ENCODE measurements at regions not wholly inside any gene's neighbourhood (a gene's known extent, or its start where the extent isn't known, plus 50 kb on each side); places are given as distances from the start of the nearest gene placed in this dataset.

DNA sequence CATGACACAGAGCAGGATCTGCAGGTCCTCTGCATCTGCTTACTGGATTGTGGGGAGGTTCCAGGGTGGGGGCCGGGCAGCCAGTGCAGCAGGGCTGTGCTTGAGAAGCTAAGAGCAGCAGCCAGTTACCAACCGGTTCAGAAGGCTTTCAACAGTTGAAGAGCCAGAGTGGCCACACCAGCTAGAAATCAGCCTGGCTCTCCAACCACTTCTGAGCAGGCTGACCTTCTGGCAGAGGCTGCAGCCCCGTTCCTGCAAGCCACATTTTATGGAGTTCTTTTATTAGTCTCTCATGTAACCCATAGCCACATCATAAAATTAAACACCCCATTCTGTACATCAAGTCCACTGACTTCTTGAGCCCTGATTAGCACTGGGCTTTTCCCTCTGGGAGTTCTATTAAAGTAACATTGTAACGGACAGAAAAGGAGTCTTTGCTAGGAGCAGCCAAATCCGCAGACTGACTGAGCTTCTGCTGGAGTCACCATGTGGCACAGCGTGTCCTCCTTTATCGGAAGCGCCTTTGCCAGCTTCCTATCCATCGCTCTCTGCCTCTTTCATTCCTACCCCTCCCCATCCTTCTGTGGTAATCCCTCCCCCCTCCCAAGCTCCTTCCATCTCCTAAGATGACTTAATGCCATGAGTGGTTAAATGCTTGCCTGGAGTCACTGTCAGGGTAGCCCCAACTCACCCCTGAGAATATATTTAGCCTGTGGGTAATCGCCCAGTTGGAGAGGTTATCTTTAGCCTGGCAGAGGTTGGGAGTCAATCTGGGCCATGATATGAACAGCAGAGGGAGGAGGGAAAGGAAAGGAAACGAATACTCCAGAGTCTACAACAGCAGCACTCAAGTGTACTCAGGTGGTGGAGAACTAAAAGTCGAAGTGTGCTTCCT lies 138.5 kb upstream of the HES1 start:
- DNase-seq, result no peak

GRCh38 chr3:193998123-193998448 lies 137.9 kb upstream of the HES1 start:
- no peak for DNase-seq

- DNase-seq, result no peak
Measured at GRCh38 chr3:193998628-193999195, 137.2 kb upstream of the HES1 start.

DNA sequence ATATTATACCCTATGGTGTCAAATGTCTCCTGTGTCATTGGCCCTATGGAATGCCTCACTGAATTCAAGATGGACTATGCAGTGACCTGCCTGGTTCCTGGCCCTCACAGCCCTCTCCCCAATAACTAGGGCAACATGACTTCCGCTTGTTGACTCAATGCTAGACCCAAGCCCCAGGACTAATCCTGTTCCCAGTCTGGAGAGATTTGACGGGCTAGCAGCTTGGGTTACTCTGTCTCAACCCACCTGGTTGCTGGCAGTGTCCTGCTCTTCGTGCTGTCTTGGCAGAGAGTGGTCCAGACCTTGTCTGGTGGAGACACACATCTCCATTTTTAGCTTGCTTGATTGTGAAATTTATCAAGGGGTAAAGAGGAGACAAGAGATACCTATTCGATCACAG lies 135.8 kb upstream of the HES1 start:
- no peak for DNase-seq

DNA sequence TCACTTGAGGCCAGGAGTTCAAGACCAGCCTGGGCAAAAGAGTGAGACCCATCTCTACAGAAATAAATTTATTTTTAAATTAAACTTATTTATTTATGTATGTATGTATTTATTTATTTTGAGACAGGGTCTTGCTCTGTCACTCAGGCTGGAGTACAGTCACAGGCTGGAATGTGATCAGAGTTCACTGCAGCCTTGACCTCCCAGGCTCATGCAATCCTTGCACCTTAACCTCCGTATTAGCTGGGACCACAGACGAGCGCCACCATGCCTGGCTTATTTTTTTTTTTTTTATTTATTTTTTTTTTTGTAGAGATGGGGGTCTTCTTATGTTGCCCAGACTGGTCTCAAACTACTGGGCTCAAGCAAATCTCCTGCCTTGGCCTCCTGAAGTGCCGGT lies 135.2 kb upstream of the HES1 start:
- no peak for DNase-seq

DNA sequence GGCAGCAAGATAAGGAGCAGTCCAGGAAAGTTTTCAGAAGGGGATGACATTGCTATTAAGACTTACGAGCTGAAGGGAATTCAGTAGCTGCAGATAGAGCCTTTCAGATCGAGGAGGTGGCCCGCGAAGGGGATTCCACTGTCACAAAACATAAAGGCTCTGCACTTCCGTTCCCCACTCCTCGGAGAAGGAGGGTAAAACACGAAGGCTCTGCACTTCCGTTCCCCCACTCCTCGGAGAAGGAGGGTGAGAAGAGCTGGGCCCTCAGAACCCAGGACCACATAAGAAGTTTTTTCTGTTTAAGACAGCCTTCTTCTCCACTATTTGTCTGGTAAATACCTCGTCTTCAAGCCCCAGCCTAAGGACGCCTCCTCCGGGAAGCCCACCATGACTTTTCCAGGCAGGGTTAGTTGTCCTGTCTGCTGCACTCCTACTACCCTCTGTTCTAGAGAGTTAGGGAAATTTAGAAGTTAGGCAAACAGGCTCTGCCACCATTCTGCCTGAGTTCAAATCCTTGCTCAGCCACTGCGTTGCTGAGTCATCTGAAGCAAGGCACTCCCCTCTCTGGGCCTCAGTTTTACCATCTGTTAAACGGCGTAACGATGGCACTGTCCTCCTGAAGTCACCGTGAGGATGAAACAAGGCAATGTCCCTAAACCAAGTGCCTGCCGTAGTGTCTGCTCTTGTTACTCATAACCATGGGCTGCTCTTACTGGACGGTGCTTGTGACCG lies 134.1 kb upstream of the HES1 start:
- DNase-seq, result no peak

DNA sequence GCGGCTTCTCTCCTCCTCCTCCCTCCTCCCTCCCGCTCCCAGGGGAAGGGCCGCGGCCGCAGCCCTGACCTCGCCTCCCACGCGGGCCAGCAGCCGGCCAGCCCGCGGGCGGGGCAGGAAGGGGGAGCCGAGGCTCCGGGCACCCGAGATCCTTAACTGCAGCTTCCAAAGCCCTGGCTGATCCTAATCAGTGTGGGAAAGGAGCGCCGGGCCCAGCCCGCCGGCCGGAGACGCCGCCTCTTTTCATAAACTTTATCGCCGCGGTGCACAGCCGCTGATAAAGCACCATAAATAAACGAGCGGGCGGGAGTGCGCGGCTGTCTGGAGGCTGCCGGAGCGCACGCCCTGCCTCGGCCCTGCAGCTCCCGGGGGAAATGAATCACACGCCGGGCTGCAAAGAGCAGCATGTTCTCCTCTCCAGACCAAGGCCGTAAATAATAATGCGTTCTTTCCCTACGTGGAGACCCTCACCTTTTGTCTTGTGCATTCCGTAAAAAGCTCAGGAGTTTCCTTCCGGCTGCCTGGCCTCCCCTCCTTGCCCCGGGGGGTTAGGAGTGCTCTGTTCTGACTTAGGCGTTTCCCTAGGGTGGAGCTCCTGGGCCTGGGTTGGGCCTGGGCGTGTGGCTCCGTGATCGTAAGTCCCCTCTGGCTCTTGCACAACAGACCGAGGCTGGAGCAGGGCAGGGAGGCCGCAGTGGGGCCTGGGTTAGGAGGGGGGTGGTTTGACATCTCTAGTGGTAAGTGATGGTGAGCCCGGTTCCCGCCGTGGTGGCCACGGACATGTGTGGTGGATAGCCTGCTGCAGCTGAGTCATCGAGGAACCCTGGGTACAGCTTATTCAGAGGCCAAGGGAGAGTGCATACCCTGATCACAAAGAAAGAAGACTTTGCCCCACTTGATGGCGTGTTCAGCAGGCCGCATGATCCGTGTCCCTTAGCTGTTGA lies 132.6 kb upstream of the HES1 start:
- peak; percentile 22 for DNase-seq

DNA sequence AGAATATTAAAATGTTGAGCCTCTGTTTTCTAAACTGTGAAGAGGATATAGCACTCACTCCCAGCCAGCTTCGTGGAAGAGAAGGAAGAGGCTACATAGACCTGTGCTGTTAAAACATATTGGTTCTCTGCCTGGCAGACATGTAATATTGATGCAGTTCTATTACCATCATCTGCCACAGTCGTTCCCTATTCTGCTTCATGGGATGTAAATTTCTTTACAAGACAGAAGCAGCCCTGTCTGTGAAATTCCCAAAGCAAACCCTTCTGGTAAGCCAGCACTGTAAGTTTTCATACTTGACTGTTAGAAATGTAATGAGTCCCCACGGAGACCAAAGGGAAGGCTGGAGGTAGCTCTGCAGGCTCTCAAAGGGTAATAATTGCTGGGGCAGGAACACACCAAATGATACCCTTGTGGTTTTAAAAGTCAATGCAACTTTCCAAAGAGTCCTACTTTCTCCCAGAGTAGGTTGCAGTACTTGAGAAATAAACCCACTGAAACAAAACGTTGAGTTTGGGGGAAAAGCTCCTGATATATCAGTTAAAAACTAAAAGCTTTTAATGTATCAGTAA lies 129.9 kb upstream of the HES1 start:
- DNase-seq, result no peak

DNA sequence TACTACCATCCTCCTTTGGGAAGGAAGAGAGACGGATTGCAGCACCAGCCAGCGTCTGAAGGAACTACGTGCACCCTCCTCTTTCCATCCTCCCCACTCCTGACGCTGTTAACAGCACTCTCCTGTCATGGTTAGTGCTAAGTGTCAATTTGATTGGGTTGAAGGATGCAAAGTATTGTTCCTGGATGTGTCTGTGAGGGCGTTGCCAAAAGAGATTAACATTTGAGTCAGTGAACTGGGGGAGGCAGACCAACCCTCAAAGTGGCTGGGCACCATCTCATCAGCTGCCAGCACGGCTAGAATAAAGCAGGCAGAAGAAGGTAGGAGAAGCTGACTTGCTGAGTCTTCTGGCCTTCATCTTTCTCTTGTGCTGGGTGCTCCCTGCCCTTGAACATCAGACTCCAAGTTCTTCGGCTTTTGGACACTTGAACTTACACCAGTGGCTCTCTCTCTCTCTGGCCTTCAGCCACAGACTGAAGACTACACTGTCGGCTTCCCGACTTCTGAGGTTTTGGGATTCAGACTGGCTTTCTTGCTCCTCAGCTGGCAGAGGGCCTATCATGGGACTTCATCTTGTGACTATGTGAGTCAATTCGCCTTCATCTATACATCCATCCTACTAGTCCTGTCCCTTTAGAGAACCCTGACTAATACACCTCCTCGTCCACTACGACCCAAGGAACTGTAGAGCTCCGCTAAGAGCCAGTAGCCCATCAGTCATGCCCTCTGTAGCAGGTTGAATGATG lies 128.2 kb upstream of the HES1 start:
- DNase-seq, result no peak

DNA sequence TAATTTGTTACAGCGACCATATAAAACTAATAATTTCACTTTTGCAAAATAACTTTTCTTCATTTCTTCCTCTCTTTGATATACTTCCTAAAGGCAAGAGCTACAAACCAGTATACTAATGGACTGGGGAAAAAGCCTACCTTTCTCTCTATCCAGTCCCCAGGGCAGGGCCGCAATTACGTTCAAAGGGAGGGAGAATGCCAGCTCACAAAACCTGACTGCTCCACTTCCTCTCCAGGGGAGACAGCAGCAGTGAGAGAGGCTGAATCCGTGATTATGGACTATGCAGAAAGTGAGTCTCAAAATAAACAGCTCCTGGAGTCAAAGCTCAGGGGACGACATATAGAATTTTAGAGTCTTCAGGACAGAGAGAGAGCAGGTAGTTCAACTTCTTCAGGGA lies 126.9 kb upstream of the HES1 start:
- DNase-seq, result no peak

DNA sequence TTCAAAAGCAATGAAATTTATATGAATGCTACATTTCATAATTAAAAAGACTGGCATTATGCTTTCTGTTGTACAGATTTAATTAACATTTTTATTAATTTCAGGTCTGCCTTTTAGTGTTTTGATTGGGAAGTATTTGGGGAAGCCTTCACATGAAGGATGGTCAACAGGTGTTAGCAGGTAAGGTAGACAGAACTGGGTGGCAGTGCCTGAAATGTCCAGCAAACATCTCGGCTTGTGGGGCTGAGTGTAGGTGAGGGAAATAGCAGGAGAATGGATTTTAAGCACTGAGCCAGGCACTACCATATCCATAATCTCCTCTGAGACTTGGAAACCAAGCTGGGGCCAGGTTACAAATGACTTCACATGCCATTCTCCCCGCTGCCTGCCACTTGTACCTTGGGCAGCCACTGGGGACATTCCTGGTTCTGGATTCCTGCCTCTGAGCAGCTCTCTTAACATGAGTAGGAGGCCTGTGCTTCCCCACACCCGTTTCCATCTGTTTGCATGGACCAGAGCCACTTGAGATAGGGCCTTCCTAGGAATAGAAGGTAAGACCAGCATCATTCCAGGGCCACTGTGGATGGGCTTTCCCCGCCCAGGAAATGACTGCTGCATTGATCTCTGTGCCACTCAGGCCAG lies 125.9 kb upstream of the HES1 start:
- DNase-seq, result peak; percentile 26

DNA sequence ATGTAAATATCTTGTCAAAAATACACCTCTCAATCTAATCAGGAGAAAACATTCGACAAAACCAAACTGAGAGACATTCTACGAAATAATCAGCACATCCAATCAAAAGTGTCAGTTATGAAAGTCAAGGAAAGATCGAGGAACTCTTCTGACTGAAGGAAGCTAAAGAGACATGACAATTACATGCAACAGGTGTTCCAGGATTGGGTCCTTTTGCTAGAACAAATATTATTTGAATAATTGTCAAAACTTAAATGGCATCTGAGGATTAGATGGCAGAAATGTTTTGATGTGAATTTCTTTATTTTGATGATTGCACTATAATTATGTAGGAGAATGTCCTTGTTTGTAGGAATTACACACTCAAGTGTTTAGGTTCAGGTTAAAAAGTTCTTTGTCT lies 124.1 kb upstream of the HES1 start:
- no peak for DNase-seq

DNA sequence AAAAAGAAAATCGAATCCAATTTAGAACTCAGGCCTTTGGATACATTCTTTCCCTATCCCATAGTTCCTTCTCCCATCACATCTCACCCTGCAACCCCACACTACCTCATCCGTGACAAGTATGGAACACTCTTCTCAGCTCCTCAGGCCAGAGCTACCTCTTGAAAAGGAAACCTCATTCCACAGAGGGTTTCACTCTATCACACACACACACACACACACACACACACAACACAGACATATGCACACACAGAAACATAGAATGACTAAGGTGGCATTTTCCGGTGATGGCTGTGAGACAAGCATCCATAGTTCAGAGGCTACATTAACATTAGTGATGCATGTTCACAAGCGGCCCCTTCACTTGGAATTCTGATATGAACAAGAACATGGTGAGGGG lies 122.0 kb upstream of the HES1 start:
- no peak for DNase-seq

GRCh38 chr3:194014756-194015155 lies 121.2 kb upstream of the HES1 start:
- DNase-seq, result no peak

DNA sequence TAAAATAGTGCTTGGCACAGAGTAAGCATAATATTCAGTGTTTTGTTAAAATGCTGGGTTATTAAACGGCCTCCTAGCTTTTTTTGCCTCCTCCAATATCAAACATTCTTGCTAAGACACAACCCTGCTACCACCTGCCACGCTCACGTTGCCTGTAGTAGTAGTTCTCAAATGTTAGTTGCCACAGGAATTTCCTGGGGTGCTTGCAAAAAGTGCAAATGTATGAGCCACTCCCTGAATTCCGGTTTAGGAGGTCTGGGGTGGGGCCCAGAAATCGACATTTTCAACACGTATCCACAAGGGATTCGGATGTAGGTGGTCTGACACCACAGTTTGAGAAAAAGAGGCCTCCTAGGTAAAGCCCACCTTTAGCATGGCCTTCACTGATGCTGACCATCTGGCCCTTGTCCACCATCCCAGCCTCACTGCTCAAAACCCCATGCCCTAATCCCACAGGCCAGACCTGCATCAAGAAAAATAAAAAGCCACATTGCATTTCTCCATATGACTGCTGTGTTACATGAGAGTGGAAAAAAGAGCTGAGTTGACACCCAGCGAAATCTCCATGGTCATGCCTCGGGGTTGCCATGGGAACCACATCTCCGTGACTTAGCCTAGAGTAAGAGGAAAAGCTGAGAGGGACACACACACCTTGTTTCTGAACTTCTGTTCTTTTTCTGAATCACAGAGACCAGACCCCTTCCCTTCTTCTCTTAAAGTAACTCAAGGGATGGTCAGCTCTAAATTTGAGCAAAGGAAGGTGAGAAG lies 116.4 kb upstream of the HES1 start:
- no peak for DNase-seq

DNA sequence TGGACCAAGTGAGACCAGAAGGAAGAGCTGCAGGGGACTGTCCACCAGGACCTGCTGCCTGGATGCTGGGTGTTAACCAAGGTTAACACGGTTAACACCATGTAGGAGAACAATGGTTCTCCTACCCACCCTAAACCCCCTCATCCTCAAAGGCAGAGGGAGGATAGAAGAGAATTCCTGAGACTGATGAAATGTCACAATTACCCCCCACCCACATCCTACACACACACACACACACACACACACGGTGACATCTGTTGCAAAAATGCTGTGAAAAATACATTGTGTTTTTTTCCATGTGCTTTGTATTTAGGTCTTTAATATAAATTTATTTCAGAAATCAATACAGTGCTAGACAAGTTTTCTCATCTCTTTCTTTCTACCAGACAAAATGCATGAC lies 113.9 kb upstream of the HES1 start:
- DNase-seq, result no peak

DNA sequence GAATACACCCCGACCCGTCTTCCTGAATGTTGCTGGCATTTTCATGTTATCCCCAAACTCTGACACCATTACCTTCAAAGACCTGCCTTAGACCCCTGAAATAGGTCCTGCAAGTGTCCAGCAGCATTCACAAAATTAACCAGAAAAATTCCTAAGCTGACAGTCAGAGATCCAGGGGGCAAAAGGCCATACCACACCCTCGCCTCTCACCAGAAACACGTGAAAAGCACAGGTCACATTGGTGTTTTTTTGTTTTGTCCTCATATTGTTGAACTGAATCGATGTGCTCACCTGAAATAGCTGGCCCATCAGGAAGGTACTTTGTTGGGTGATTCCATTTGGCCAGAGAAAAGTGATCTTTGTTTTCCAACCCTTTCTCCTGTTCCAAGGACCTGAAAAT lies 113.1 kb upstream of the HES1 start:
- no peak for DNase-seq

DNA sequence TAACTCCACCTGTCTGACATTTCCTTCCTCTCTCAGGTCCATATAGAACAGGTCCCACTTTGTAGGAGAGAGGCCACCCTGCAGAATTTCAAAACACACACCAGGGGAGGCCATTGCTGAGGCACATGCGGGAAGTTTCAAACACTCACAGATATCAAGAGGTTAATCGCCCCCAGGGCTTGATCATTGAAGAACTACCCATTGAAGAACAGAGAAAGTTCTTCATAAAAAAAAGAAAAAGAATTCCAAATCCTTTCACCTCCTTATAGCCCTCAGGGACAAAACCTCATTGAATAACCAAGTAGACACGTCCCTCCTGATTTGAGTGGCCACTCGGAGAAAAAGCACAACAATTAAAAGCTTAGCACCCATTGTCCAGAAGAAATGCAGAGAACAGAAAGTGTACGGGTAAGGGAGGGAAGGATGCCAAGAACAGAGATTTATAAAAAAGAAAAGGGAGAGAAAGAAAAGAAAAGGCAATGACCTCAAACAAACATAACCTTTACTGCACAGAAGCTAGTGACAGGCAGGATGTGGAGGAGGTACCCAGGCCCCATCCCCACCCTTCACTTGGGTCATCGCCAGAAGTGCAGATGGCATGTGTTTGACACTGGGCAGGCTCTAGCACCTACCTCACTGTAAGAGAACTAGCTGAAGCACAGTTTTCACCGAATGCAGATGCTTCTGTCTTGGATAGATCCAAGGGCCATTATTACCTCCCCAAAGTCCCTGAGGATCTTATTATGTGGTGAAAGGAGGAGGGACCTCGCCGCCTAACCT lies 112.3 kb upstream of the HES1 start:
- DNase-seq, result peak; percentile 73

DNA sequence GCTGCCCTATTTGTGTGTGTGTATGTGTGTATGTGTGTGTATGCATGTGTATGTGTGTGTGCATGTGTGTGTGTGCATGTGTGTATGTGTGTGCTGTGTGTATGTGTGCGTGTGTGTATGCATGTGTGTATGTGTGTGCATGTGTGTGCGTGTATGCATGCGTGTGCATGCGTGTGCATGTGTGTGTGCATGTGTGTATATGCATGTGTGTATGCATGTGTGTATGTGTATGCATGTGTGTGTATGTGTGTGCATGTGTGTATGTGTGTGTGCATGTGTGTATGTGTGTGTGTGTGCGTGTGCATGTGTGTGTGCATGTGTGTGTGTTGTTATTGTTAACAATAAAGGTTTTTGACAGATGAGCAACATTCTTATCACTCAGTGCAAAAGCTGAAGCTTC lies 110.8 kb upstream of the HES1 start:
- DNase-seq, result no peak

GRCh38 chr3:194025951-194026350 lies 110.0 kb upstream of the HES1 start:
- DNase-seq, result no peak

Measured in NCI-H524 treated with DMSO at 0.1 percent for 48 hours (cell line).